ENCODE measurements at regions not wholly inside any gene's neighbourhood (a gene's known extent, or its start where the extent isn't known, plus 50 kb on each side); places are given as distances from the start of the nearest gene placed in this dataset.

GRCh38 chr2:53543083-53543482, 224.5 kb upstream of the CHAC2 start:
- H3K36me3 ChIP-seq (ENCODE audit: control insufficient read depth in 4 of 4, insufficient read depth in 4 of 4, low read length in 3 of 4) = no peaks in the 10 kb centered on the region
- no peaks in the 10 kb centered on the region for H3K27me3 ChIP-seq (replicated peaks in 2 of 5; ENCODE audit: control insufficient read depth in 4 of 5, insufficient read depth in 5 of 5, low read length in 4 of 5)
- H3K27ac ChIP-seq (ENCODE audit: insufficient read depth in 1 of 2, low read depth in 1 of 2, low read length in 2 of 2, poor library complexity in 1 of 2, severe bottlenecking in 2 of 2) = no peak overlapping the region
- ChIA-PET CTCF (no interaction called here), POLR2A (no interaction called here)
- no peaks in the 10 kb centered on the region for H3K4me1 ChIP-seq (ENCODE audit: control extremely low read depth in 1 of 4, control insufficient read depth in 4 of 4, insufficient read depth in 4 of 4, low read length in 3 of 4)
- peaks cover 0 to 6% (median 0%) of the 10 kb centered on the region in 5 experiments for H3K9me3 ChIP-seq (ENCODE audit: control extremely low read depth in 1 of 5, control insufficient read depth in 4 of 5, insufficient read depth in 2 of 5, low read depth in 1 of 5, low read length in 4 of 5)
- no peak overlapping the region for H3K4me3 ChIP-seq (ENCODE audit: control insufficient read depth in 1 of 7, extremely low read depth in 1 of 7, insufficient read depth in 4 of 7, low read depth in 2 of 7, low read length in 6 of 7)
- DNase-seq = no peak
- WGBS (ENCODE audit: insufficient coverage) = no CpG with 5 or more reads among the region's 1 CpG

GRCh38 chr2:53536583-53537361, 230.8 kb upstream of the CHAC2 start:
- Histone ChIP-seq H3K9me3 (ENCODE audit: control extremely low read depth in 1 of 5, control insufficient read depth in 4 of 5, insufficient read depth in 2 of 5, low read depth in 1 of 5, low read length in 4 of 5) (peaks cover 0 to 6% (median 0%) of the 10 kb centered on the region in 5 experiments), H3K27me3 (replicated peaks in 2 of 5; ENCODE audit: control insufficient read depth in 4 of 5, insufficient read depth in 5 of 5, low read length in 4 of 5) (peaks cover 0 to 2% (median 0%) of the 10 kb centered on the region in 5 experiments), H3K4me1 (ENCODE audit: control extremely low read depth in 1 of 4, control insufficient read depth in 4 of 4, insufficient read depth in 4 of 4, low read length in 3 of 4) (no peaks in the 10 kb centered on the region), H3K4me3 (ENCODE audit: control insufficient read depth in 1 of 7, extremely low read depth in 1 of 7, insufficient read depth in 4 of 7, low read depth in 2 of 7, low read length in 6 of 7) (no peak overlapping the region), H3K27ac (ENCODE audit: insufficient read depth in 1 of 2, low read depth in 1 of 2, low read length in 2 of 2, poor library complexity in 1 of 2, severe bottlenecking in 2 of 2) (no peak overlapping the region), H3K36me3 (ENCODE audit: control insufficient read depth in 4 of 4, insufficient read depth in 4 of 4, low read length in 3 of 4) (no peaks in the 10 kb centered on the region)
- POLR2A ChIA-PET = no interaction called here
- WGBS (ENCODE audit: insufficient coverage) = 81% methylated on average over 2 of the region's 4 CpGs
- DNase-seq = no peak
- CTCF ChIA-PET = no interaction called here

GRCh38 chr2:53535234-53535840, 232.3 kb upstream of the CHAC2 start:
- ChIA-PET CTCF (no interaction called here), POLR2A (no interaction called here)
- Histone ChIP-seq H3K4me1 (ENCODE audit: control extremely low read depth in 1 of 4, control insufficient read depth in 4 of 4, insufficient read depth in 4 of 4, low read length in 3 of 4) (no peaks in the 10 kb centered on the region), H3K27ac (ENCODE audit: insufficient read depth in 1 of 2, low read depth in 1 of 2, low read length in 2 of 2, poor library complexity in 1 of 2, severe bottlenecking in 2 of 2) (no peak overlapping the region), H3K27me3 (replicated peaks in 2 of 5; ENCODE audit: control insufficient read depth in 4 of 5, insufficient read depth in 5 of 5, low read length in 4 of 5) (peaks cover 0 to 2% (median 0%) of the 10 kb centered on the region in 5 experiments), H3K4me3 (ENCODE audit: control insufficient read depth in 1 of 7, extremely low read depth in 1 of 7, insufficient read depth in 4 of 7, low read depth in 2 of 7, low read length in 6 of 7) (no peak overlapping the region), H3K36me3 (ENCODE audit: control insufficient read depth in 4 of 4, insufficient read depth in 4 of 4, low read length in 3 of 4) (no peaks in the 10 kb centered on the region), H3K9me3 (ENCODE audit: control extremely low read depth in 1 of 5, control insufficient read depth in 4 of 5, insufficient read depth in 2 of 5, low read depth in 1 of 5, low read length in 4 of 5) (peaks cover 0 to 2% (median 0%) of the 10 kb centered on the region in 5 experiments)
- 95% methylated on average over 4 of the region's 4 CpGs for WGBS (ENCODE audit: insufficient coverage)
- no peak for DNase-seq

- no peak overlapping the region for H3K4me3 ChIP-seq (ENCODE audit: control insufficient read depth in 1 of 7, extremely low read depth in 1 of 7, insufficient read depth in 4 of 7, low read depth in 2 of 7, low read length in 6 of 7)
- DNase-seq = no peak
- H3K27me3 ChIP-seq (replicated peaks in 2 of 5; ENCODE audit: control insufficient read depth in 4 of 5, insufficient read depth in 5 of 5, low read length in 4 of 5) = no peaks in the 10 kb centered on the region
- POLR2A ChIA-PET = no interaction called here
- no peak overlapping the region for H3K27ac ChIP-seq (ENCODE audit: insufficient read depth in 1 of 2, low read depth in 1 of 2, low read length in 2 of 2, poor library complexity in 1 of 2, severe bottlenecking in 2 of 2)
- no peaks in the 10 kb centered on the region for H3K4me1 ChIP-seq (ENCODE audit: control extremely low read depth in 1 of 4, control insufficient read depth in 4 of 4, insufficient read depth in 4 of 4, low read length in 3 of 4)
- H3K36me3 ChIP-seq (ENCODE audit: control insufficient read depth in 4 of 4, insufficient read depth in 4 of 4, low read length in 3 of 4) = no peaks in the 10 kb centered on the region
- peaks cover 0 to 3% (median 2%) of the 10 kb centered on the region in 5 experiments for H3K9me3 ChIP-seq (ENCODE audit: control extremely low read depth in 1 of 5, control insufficient read depth in 4 of 5, insufficient read depth in 2 of 5, low read depth in 1 of 5, low read length in 4 of 5)
- CTCF ChIA-PET = no interaction called here
These were observed 237.5 kb upstream of the CHAC2 start for GRCh38 chr2:53530126-53530525.

GRCh38 chr2:53527056-53527455, 240.5 kb upstream of the CHAC2 start:
- Histone ChIP-seq H3K4me3 (ENCODE audit: control insufficient read depth in 1 of 7, extremely low read depth in 1 of 7, insufficient read depth in 4 of 7, low read depth in 2 of 7, low read length in 6 of 7) (no peak overlapping the region), H3K27me3 (replicated peaks in 2 of 5; ENCODE audit: control insufficient read depth in 4 of 5, insufficient read depth in 5 of 5, low read length in 4 of 5) (no peaks in the 10 kb centered on the region), H3K9me3 (ENCODE audit: control extremely low read depth in 1 of 5, control insufficient read depth in 4 of 5, insufficient read depth in 2 of 5, low read depth in 1 of 5, low read length in 4 of 5) (peaks cover 0 to 3% (median 2%) of the 10 kb centered on the region in 5 experiments), H3K27ac (ENCODE audit: insufficient read depth in 1 of 2, low read depth in 1 of 2, low read length in 2 of 2, poor library complexity in 1 of 2, severe bottlenecking in 2 of 2) (no peak overlapping the region), H3K36me3 (ENCODE audit: control insufficient read depth in 4 of 4, insufficient read depth in 4 of 4, low read length in 3 of 4) (no peaks in the 10 kb centered on the region), H3K4me1 (ENCODE audit: control extremely low read depth in 1 of 4, control insufficient read depth in 4 of 4, insufficient read depth in 4 of 4, low read length in 3 of 4) (no peaks in the 10 kb centered on the region)
- ChIA-PET CTCF (interaction anchor here (1.3 kb wide), 1 partner anchor 23 kb away, joined by 3 read pairs; no protein-coding TSS in a partner anchor), POLR2A (no interaction called here)
- DNase-seq = no peak
- WGBS (ENCODE audit: insufficient coverage) = no CpG with 5 or more reads among the region's 2 CpGs

- no peak for DNase-seq
These were observed 247.4 kb upstream of the CHAC2 start for GRCh38 chr2:53519918-53520841.

GRCh38 chr2:53517406-53517805, 250.2 kb upstream of the CHAC2 start:
- H3K36me3 ChIP-seq (ENCODE audit: control insufficient read depth in 4 of 4, insufficient read depth in 4 of 4, low read length in 3 of 4) = no peaks in the 10 kb centered on the region
- no peak overlapping the region for H3K27ac ChIP-seq (ENCODE audit: insufficient read depth in 1 of 2, low read depth in 1 of 2, low read length in 2 of 2, poor library complexity in 1 of 2, severe bottlenecking in 2 of 2)
- H3K4me3 ChIP-seq (ENCODE audit: control insufficient read depth in 1 of 7, extremely low read depth in 1 of 7, insufficient read depth in 4 of 7, low read depth in 2 of 7, low read length in 6 of 7) = no peak overlapping the region
- POLR2A ChIA-PET = no interaction called here
- DNase-seq = no peak
- H3K9me3 ChIP-seq (ENCODE audit: control extremely low read depth in 1 of 5, control insufficient read depth in 4 of 5, insufficient read depth in 2 of 5, low read depth in 1 of 5, low read length in 4 of 5) = no peaks in the 10 kb centered on the region
- no peaks in the 10 kb centered on the region for H3K4me1 ChIP-seq (ENCODE audit: control extremely low read depth in 1 of 4, control insufficient read depth in 4 of 4, insufficient read depth in 4 of 4, low read length in 3 of 4)
- CTCF ChIA-PET = no interaction called here
- H3K27me3 ChIP-seq (replicated peaks in 2 of 5; ENCODE audit: control insufficient read depth in 4 of 5, insufficient read depth in 5 of 5, low read length in 4 of 5) = no peaks in the 10 kb centered on the region
- 91% methylated on average over 7 of the region's 7 CpGs for WGBS (ENCODE audit: insufficient coverage)

More at GRCh38 chr2:53519918-53520841, 247.4 kb upstream of the CHAC2 start:
- ChIA-PET CTCF (no interaction called here), POLR2A (no interaction called here)
- Histone ChIP-seq H3K4me3 (ENCODE audit: control insufficient read depth in 1 of 7, extremely low read depth in 1 of 7, insufficient read depth in 4 of 7, low read depth in 2 of 7, low read length in 6 of 7) (peak overlapping the region in 1 of 7 experiments; percentile 4), H3K27ac (ENCODE audit: insufficient read depth in 1 of 2, low read depth in 1 of 2, low read length in 2 of 2, poor library complexity in 1 of 2, severe bottlenecking in 2 of 2) (no peak overlapping the region), H3K4me1 (ENCODE audit: control extremely low read depth in 1 of 4, control insufficient read depth in 4 of 4, insufficient read depth in 4 of 4, low read length in 3 of 4) (no peaks in the 10 kb centered on the region), H3K36me3 (ENCODE audit: control insufficient read depth in 4 of 4, insufficient read depth in 4 of 4, low read length in 3 of 4) (no peaks in the 10 kb centered on the region), H3K9me3 (ENCODE audit: control extremely low read depth in 1 of 5, control insufficient read depth in 4 of 5, insufficient read depth in 2 of 5, low read depth in 1 of 5, low read length in 4 of 5) (no peaks in the 10 kb centered on the region), H3K27me3 (replicated peaks in 2 of 5; ENCODE audit: control insufficient read depth in 4 of 5, insufficient read depth in 5 of 5, low read length in 4 of 5) (no peaks in the 10 kb centered on the region)
- 89% methylated on average over 7 of the region's 10 CpGs for WGBS (ENCODE audit: insufficient coverage)

Measured in common myeloid progenitor, CD34-positive (primary cell).